ENCODE measurements at regions not wholly inside any gene's neighbourhood (a gene's known extent, or its start where the extent isn't known, plus 50 kb on each side); places are given as distances from the start of the nearest gene placed in this dataset.

GRCh38 chr3:30401971-30402370 is 204.4 kb upstream of the TGFBR2 start:
- intact Hi-C loops (cut with micrococcal nuclease) = no loop called here
- DNase-seq = no peak
- no peak overlapping the region for H3K27ac Mint-ChIP-seq
- Histone ChIP-seq H3K27ac (ENCODE audit: low read depth in 1 of 2, low read length in 2 of 2) (no peak overlapping the region), H3K9ac (ENCODE audit: insufficient read depth, low read length, poor library complexity, severe bottlenecking) (no peak overlapping the region), H3K79me2 (ENCODE audit: insufficient read depth, low read length) (no peaks in the 10 kb centered on the region), H3K4me3 (replicated peaks in 1 of 3; ENCODE audit: low read depth in 2 of 3, low read length in 3 of 3) (no peak overlapping the region), H2AFZ (ENCODE audit: insufficient read depth, low read depth, low read length, poor library complexity, severe bottlenecking) (no peak overlapping the region), H3K36me3 (replicated peaks in 1 of 2; ENCODE audit: control insufficient read depth in 1 of 2, insufficient read depth in 2 of 2, low read length in 2 of 2) (no peaks in the 10 kb centered on the region), H3K9me3 (replicated peaks in 1 of 2; ENCODE audit: control insufficient read depth in 1 of 2, insufficient read depth in 1 of 2, low read length in 2 of 2) (no peaks in the 10 kb centered on the region), H3K4me2 (replicated peaks; ENCODE audit: extremely low read depth, low read length, poor library complexity, severe bottlenecking) (no peak overlapping the region), H4K20me1 (ENCODE audit: insufficient read depth, low read length) (no peaks in the 10 kb centered on the region), H3K27me3 (ENCODE audit: control insufficient read depth in 2 of 2, insufficient read depth in 2 of 2, low read length in 2 of 2) (no peaks in the 10 kb centered on the region), H3K4me1 (ENCODE audit: control insufficient read depth in 1 of 2, insufficient read depth in 2 of 2, low read length in 2 of 2) (no peaks in the 10 kb centered on the region)
- H3K4me1 Mint-ChIP-seq = no peaks in the 10 kb centered on the region
- TF ChIP-seq CTCF (IDR thresholded peaks at IDR 0.05) = no peak
- peaks cover 0 to 1% (median 0%) of the 10 kb centered on the region in 3 donors for H3K27me3 Mint-ChIP-seq (ENCODE audit: low read depth in 3 of 3)
- peaks cover 0 to 4% (median 0%) of the 10 kb centered on the region in 7 donors for H3K9me3 Mint-ChIP-seq
- H3K36me3 Mint-ChIP-seq = no peaks in the 10 kb centered on the region
- H3K4me3 Mint-ChIP-seq = no peak overlapping the region

GRCh38 chr3:30407651-30408050 is 198.8 kb upstream of the TGFBR2 start:
- Mint-ChIP-seq H3K4me1 (no peaks in the 10 kb centered on the region), H3K9me3 (peaks cover 2 to 17% (median 12%) of the 10 kb centered on the region in 7 donors), H3K36me3 (no peaks in the 10 kb centered on the region), H3K4me3 (no peak overlapping the region), H3K27ac (no peak overlapping the region), H3K27me3 (ENCODE audit: low read depth in 3 of 3) (peaks cover 0 to 3% (median 0%) of the 10 kb centered on the region in 3 donors)
- Histone ChIP-seq H2AFZ (ENCODE audit: insufficient read depth, low read depth, low read length, poor library complexity, severe bottlenecking) (no peak overlapping the region), H3K79me2 (ENCODE audit: insufficient read depth, low read length) (no peaks in the 10 kb centered on the region), H3K9ac (ENCODE audit: insufficient read depth, low read length, poor library complexity, severe bottlenecking) (no peak overlapping the region), H3K27ac (ENCODE audit: low read depth in 1 of 2, low read length in 2 of 2) (no peak overlapping the region), H3K27me3 (ENCODE audit: control insufficient read depth in 2 of 2, insufficient read depth in 2 of 2, low read length in 2 of 2) (no peaks in the 10 kb centered on the region), H3K4me1 (ENCODE audit: control insufficient read depth in 1 of 2, insufficient read depth in 2 of 2, low read length in 2 of 2) (no peaks in the 10 kb centered on the region), H4K20me1 (ENCODE audit: insufficient read depth, low read length) (no peaks in the 10 kb centered on the region), H3K4me3 (replicated peaks in 1 of 3; ENCODE audit: low read depth in 2 of 3, low read length in 3 of 3) (no peak overlapping the region), H3K36me3 (replicated peaks in 1 of 2; ENCODE audit: control insufficient read depth in 1 of 2, insufficient read depth in 2 of 2, low read length in 2 of 2) (no peaks in the 10 kb centered on the region), H3K4me2 (replicated peaks; ENCODE audit: extremely low read depth, low read length, poor library complexity, severe bottlenecking) (no peak overlapping the region), H3K9me3 (replicated peaks in 1 of 2; ENCODE audit: control insufficient read depth in 1 of 2, insufficient read depth in 1 of 2, low read length in 2 of 2) (peaks cover 4 to 8% of the 10 kb centered on the region in 2 donors)
- no peak for TF ChIP-seq CTCF (IDR thresholded peaks at IDR 0.05)
- WGBS (ENCODE audit: insufficient coverage) = 100% methylated on average over 1 of the region's 2 CpGs
- no peak for DNase-seq
- intact Hi-C loops (cut with micrococcal nuclease) = no loop called here

Data from CD14-positive monocyte (primary cell).